ENCODE measurements at regions not wholly inside any gene's neighbourhood (a gene's known extent, or its start where the extent isn't known, plus 50 kb on each side); places are given as distances from the start of the nearest gene placed in this dataset.
A peak's percentile ranks its signal among the peaks of the same experiment; 100 is the strongest.

- DNase-seq = no peak
- H2BK12ac ChIP-seq (ENCODE audit: insufficient read length, low read depth, low read length) = no peak overlapping the region
- no peak overlapping the region for H4K5ac ChIP-seq (ENCODE audit: insufficient read length, low read depth, low read length)
- no peak overlapping the region for H3K9ac ChIP-seq (ENCODE audit: extremely low read depth, insufficient read length, low read length)
- no peaks in the 10 kb centered on the region for H3K9me3 ChIP-seq (ENCODE audit: control insufficient read depth, low read depth, low read length)
- Mint-ChIP-seq H3K27me3 (ENCODE audit: low read depth) (no peaks in the 10 kb centered on the region), H3K27ac (peak overlapping the region; percentile 20 to 92 (median 25); a peak in 4 of 7 replicates), H3K4me1 (peaks cover 23 to 29% of the 10 kb centered on the region in 2 experiments), H3K4me3 (0 out of 5 replicates have a peak overlapping the region, but pooled peaks of 1 of the 2 experiments have one; percentile 2), H3K9me3 (no peaks in the 10 kb centered on the region), H3K36me3 (ENCODE audit: insufficient read depth in 1 of 3, low read depth in 3 of 3) (peaks cover 44 to 71% (median 58%) of the 10 kb centered on the region in 3 experiments)
- H4K91ac ChIP-seq (ENCODE audit: insufficient read length, low read depth, low read length) = no peak overlapping the region
- peaks cover 57% of the 10 kb centered on the region; the same call in 1 of the 2 replicates for H3K79me2 ChIP-seq (ENCODE audit: insufficient read depth, low read length)
- no peaks in the 10 kb centered on the region for H3K27me3 ChIP-seq (ENCODE audit: insufficient read depth, low read length)
- no CpG with 5 or more reads among the region's 6 CpGs for WGBS (ENCODE audit: extremely low coverage, insufficient read length, low lambda C conversion rate)
- no peak overlapping the region for H3K4ac ChIP-seq (ENCODE audit: low read depth, low read length)
- no peaks in the 10 kb centered on the region for H4K20me1 ChIP-seq (ENCODE audit: control insufficient read depth, insufficient read depth, insufficient read length)
- no peak for TF ChIP-seq CTCF (conservative IDR thresholded peaks at IDR 0.05)
- no peak overlapping the region for H3K18ac ChIP-seq (ENCODE audit: insufficient read length, low read depth, low read length)
- no peak overlapping the region for H2BK120ac ChIP-seq (ENCODE audit: low read depth, low read length, poor library complexity, severe bottlenecking)
- H2BK15ac ChIP-seq (ENCODE audit: low read depth, low read length) = no peak overlapping the region
- H3K23me2 ChIP-seq (ENCODE audit: insufficient read length, low read depth, low read length, poor library complexity, severe bottlenecking) = no peaks in the 10 kb centered on the region
- no peak overlapping the region for H2AFZ ChIP-seq (ENCODE audit: low read length)
- H3K79me1 ChIP-seq (ENCODE audit: insufficient read depth, low read depth, low read length, poor library complexity, severe bottlenecking) = peaks cover 10% of the 10 kb centered on the region
- no peak overlapping the region for H3K14ac ChIP-seq (ENCODE audit: insufficient read depth, low read length)
- no peak overlapping the region for H3T11ph ChIP-seq (ENCODE audit: low read length)
- H2BK5ac ChIP-seq (ENCODE audit: insufficient read length, low read length) = no peak overlapping the region
- H3K56ac ChIP-seq (ENCODE audit: insufficient read length, low read depth, low read length) = no peak overlapping the region
- H3K23ac ChIP-seq (ENCODE audit: insufficient read length, low read depth, low read length) = no peak overlapping the region
- no peak overlapping the region for H3K4me2 ChIP-seq (ENCODE audit: insufficient read depth, insufficient read length, low read length)
- no peak overlapping the region for H2BK20ac ChIP-seq (ENCODE audit: low read depth, low read length, poor library complexity, severe bottlenecking)
- no peak overlapping the region for H4K8ac ChIP-seq (replicated peaks; ENCODE audit: insufficient read length, low read depth, low read length)
- H2AK5ac ChIP-seq (ENCODE audit: insufficient read length, low read length) = no peak overlapping the region
- no peak overlapping the region for H3K27ac ChIP-seq (ENCODE audit: insufficient read length, low read depth, low read length)
- no peaks in the 10 kb centered on the region; the same call in 1 of the 2 replicates for H3K4me1 ChIP-seq (ENCODE audit: insufficient read depth, low read length)
Measured at GRCh38 chr6:21678990-21679389, 85.4 kb downstream of the SOX4 start.
